Testis (tissue), 2 donors: ENCODE measurements at regions not wholly inside any gene's neighbourhood (a gene's known extent, or its start where the extent isn't known, plus 50 kb on each side); places are given as distances from the start of the nearest gene placed in this dataset.
"Not testable (repeated sequence)": the region's sequence is repeated elsewhere in the genome, so short reads cannot be mapped to it uniquely, and the experiment has no call there.

Source experiments
- DNase-seq: peaks from one replicate; pipeline ENCODE4 v3.0.0-alpha.2; 2019
- H3K27ac ChIP-seq, 2 donors: fragments of 200-600 bp; sonication (generic); one replicate each; pipeline ENCODE4 v1.5.1; 2019
- H3K27me3 ChIP-seq: fragments of 200-600 bp; sonication (generic); one replicate; pipeline ENCODE4 v1.5.1; 2019
- H3K36me3 ChIP-seq: fragments of 200-600 bp; sonication (generic); one replicate; pipeline ENCODE4 v1.5.1; 2017; ENCODE audit warnings: low read depth; ENCODE audit errors: missing control alignments
- H3K4me1 ChIP-seq: fragments of 200-600 bp; sonication (generic); one replicate; pipeline ENCODE4 v1.5.1; 2019
- H3K4me3 ChIP-seq, 2 donors: fragments of 200-600 bp; sonication (generic); one replicate each; pipeline ENCODE4 v1.5.1; 2017 to 2019
- H3K9me3 ChIP-seq: fragments of 200-600 bp; sonication (generic); one replicate; pipeline ENCODE4 v1.5.1; 2017
- POLR2A ChIP-seq: fragments of 450-650 bp; IDR thresholded peaks from one replicate; pipeline ENCODE4 v1.6.1; 2017; ENCODE audit warnings: antibody characterized with exemption, mild to moderate bottlenecking, moderate library complexity
- WGBS, 2 donors: methylation state at CpG; one replicate each; pipeline ENCODE4 v1.1.5; 2018; 5-methylcytosine and 5-hydroxymethylcytosine counted together
- intact Hi-C: fragments of 100-400 bp; cut with DNase I; formaldehyde crosslinking; loops from one replicate; pipeline ENCODE4 v1.15.1; 2023; ENCODE audit warnings: low total_unique reads
- TF ChIP-seq, protein P1 (sequence below), 3 experiments: fragments of 450-650 bp in 2 of 3; fragments of 200-600 bp in 1 of 3; sonication (generic) in 1 of 3; IDR thresholded peaks; one replicate each; pipeline ENCODE4 v1.5.1; 2016 to 2019; ENCODE audit warnings: antibody characterized with exemption in 3 of 3, mild to moderate bottlenecking in 2 of 3, moderate library complexity in 1 of 3

DNA sequence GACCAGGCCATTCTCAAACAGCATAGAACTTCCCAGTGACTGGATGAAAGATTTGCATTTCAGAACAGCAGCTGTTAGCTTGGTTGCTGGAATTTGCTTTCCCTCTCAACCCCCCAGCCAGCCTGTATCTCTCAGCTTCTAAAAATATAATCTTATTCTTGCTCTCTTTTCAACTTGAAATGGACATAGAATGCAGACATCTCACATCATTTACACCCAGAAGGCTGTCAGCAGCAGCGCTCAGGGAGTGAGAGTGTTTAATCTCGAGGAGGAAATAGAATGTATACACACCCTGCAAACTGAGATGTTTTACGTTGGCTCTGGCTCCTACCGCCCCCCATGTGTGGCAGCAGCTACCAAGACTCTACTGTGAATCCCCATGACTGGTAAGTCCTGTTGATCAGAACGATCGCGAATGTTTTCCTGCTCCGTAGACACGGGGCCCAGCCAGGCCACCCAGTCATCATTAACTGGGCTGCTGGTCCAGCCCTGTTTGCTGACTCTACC lies 163.4 kb upstream of the SLC24A3 start:
- WGBS, 2 donors, result 46 to 57% methylated on average over 6 to 9 of the region's 9 CpGs
- TF ChIP-seq POLR2A, result no peak
- TF ChIP-seq, protein P1, sequence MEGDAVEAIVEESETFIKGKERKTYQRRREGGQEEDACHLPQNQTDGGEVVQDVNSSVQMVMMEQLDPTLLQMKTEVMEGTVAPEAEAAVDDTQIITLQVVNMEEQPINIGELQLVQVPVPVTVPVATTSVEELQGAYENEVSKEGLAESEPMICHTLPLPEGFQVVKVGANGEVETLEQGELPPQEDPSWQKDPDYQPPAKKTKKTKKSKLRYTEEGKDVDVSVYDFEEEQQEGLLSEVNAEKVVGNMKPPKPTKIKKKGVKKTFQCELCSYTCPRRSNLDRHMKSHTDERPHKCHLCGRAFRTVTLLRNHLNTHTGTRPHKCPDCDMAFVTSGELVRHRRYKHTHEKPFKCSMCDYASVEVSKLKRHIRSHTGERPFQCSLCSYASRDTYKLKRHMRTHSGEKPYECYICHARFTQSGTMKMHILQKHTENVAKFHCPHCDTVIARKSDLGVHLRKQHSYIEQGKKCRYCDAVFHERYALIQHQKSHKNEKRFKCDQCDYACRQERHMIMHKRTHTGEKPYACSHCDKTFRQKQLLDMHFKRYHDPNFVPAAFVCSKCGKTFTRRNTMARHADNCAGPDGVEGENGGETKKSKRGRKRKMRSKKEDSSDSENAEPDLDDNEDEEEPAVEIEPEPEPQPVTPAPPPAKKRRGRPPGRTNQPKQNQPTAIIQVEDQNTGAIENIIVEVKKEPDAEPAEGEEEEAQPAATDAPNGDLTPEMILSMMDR (IDR thresholded peaks at IDR 0.05), result no peak
- intact Hi-C loops, result no loop called here
- no peak overlapping the region for H3K27ac ChIP-seq
- no peaks in the 10 kb centered on the region for H3K36me3 ChIP-seq
- peaks cover 6% of the 10 kb centered on the region for H3K4me1 ChIP-seq
- H3K9me3 ChIP-seq, result no peaks in the 10 kb centered on the region
- no peaks in the 10 kb centered on the region for H3K27me3 ChIP-seq
- no peak overlapping the region for H3K4me3 ChIP-seq
- no peak for DNase-seq

DNA sequence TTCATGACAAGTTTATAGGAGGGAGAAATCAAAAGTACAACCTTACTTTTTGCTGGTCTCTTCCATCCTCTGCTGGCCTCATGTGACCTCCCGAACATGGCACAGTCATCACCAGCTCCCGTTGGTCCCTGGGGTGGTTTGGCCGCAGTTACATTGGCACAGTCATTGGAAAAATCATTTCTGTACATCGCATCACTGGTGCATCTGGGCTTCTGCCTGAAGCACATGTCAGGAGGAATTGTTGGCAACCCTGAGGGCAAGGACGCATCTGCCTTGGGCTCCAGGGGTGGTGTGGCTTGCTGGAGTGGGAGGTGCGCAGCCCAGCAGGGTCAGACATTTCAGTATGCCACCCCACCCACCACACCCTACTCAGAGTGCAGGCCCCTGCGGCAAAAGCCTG lies 162.9 kb upstream of the SLC24A3 start:
- TF ChIP-seq, protein P1 (IDR thresholded peaks at IDR 0.05), result no peak
- no peak for TF ChIP-seq POLR2A
- peaks cover 6% of the 10 kb centered on the region for H3K4me1 ChIP-seq
- no peaks in the 10 kb centered on the region for H3K36me3 ChIP-seq
- 90% methylated on average over 6 to 7 of the region's 7 CpGs for WGBS, 2 donors
- DNase-seq, result no peak
- no peaks in the 10 kb centered on the region for H3K9me3 ChIP-seq
- H3K4me3 ChIP-seq, result no peak overlapping the region
- no peak overlapping the region for H3K27ac ChIP-seq
- H3K27me3 ChIP-seq, result no peaks in the 10 kb centered on the region
- intact Hi-C loops, result no loop called here

DNA sequence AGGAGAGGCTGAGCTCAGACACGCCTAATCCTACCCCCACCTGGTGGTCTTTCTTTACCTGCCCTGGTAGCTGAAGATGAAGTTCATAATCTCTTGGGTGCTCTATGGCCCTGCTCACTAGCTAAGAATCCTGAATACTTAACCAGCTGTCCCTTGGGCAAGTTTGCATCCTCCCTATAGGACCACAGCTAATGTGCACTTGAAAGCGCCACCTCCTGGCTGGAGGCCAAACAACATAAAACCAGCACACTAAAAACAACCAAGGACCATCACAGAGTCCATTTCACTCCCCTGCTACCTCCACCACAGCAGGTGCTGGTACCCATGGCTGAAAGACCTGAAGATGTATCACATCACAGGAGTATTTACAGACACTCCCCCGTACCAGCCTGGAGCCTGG lies 155.5 kb upstream of the SLC24A3 start:
- WGBS, 2 donors, result 73 to 75% methylated on average over 2 to 3 of the region's 3 CpGs
- no peaks in the 10 kb centered on the region for H3K36me3 ChIP-seq
- peak; percentile 40 for DNase-seq
- H3K27me3 ChIP-seq, result no peaks in the 10 kb centered on the region
- no peaks in the 10 kb centered on the region for H3K9me3 ChIP-seq
- TF ChIP-seq POLR2A, result no peak
- TF ChIP-seq, protein P1 (IDR thresholded peaks at IDR 0.05), result no peak
- intact Hi-C loops, result no loop called here
- no peaks in the 10 kb centered on the region for H3K4me1 ChIP-seq
- H3K27ac ChIP-seq, result no peak overlapping the region
- H3K4me3 ChIP-seq, result peak overlapping the region in 1 of 2 donors; percentile 23

DNA sequence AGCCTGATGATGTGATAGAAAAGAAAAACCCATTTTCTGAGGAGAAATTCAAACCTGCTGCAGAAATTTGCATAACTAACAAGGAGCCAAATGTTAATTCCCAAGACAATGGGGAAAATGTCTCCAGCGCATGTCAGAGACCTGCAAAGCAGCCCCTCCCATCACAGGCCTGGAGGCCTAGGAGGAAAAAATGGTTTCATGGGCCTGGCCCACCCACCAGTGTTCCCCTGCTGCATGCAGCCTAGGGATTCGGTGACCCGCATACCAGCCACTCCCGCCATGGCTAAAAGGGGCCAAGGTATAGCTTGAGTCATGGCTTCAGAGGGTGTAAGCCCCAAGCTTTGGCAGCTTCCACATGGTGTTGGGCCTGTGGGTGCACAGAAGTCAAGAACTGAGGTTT lies 147.7 kb upstream of the SLC24A3 start:
- H3K4me3 ChIP-seq, H3K9me3 ChIP-seq, H3K27ac ChIP-seq, H3K36me3 ChIP-seq, intact Hi-C loops, H3K27me3 ChIP-seq, H3K4me1 ChIP-seq, DNase-seq: not testable (repeated sequence)
- 67 to 83% methylated on average over 3 to 4 of the region's 4 CpGs for WGBS, 2 donors

DNA sequence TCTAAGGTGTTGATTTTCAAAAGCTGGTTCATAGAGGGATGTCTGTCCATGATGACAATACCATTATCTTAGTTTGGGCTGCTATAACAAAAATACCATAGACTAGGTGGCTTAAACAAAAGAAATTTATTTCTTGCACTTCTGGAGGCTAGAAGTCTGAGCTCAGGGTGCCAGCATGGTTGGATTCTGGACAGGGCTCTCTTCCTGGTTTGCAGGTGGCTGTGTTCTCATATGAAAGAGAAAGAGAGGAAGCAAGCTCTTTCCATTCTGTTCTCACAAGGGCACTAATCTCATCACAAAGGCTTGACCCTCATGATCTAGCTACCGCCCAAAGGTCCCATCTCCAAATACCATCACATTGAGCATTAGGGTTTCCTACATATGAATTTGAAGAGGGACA lies 144.5 kb upstream of the SLC24A3 start:
- H3K27me3 ChIP-seq, result no peaks in the 10 kb centered on the region
- H3K27ac ChIP-seq, result no peak overlapping the region
- 45 to 100% methylated on average over 1 of the region's 1 CpG for WGBS, 2 donors
- no peaks in the 10 kb centered on the region for H3K9me3 ChIP-seq
- TF ChIP-seq, protein P1 (IDR thresholded peaks at IDR 0.05), result no peak
- no peak for TF ChIP-seq POLR2A
- H3K4me1 ChIP-seq, result no peaks in the 10 kb centered on the region
- no peak for DNase-seq
- H3K36me3 ChIP-seq, result no peaks in the 10 kb centered on the region
- H3K4me3 ChIP-seq, result no peak overlapping the region
- intact Hi-C loops, result no loop called here
